H1 (cell line): ENCODE measurements at regions not wholly inside any gene's neighbourhood (a gene's known extent, or its start where the extent isn't known, plus 50 kb on each side); places are given as distances from the start of the nearest gene placed in this dataset.

Experiments used
- CTCF ChIA-PET: fragments of 300-600 bp; sonication (Branson Sonifier 250); formaldehyde crosslinking; loops from one replicate; lab custom pipeline; 2021; ENCODE audit not compliant: partially characterized antibody; lab: Charles Lee
- POLR2A ChIA-PET: fragments of 300-600 bp; sonication (Branson Sonifier 250); formaldehyde crosslinking; loops from one replicate; lab custom pipeline; 2021; ENCODE audit warnings: inconsistent platforms; ENCODE audit not compliant: partially characterized antibody; lab: Charles Lee
- DNase-seq, 2 experiments: peaks; one replicate each; pipeline versions ENCODE4 v3.0.0 to v3.0.0-alpha.2; 2010 to 2022; ENCODE audit warnings: low spot score in 2 of 2, low read depth in 1 of 2, mixed read lengths in 1 of 2
- FAIRE-seq: peaks from 2 replicates; lab custom pipeline; 2011; peaks lifted over from hg19 to GRCh38; lab: Jason Lieb, UNC
- H2AFZ ChIP-seq: 2 replicates; pipeline ENCODE4 v1.8.1; 2012; ENCODE audit warnings: low read length, inconsistent platforms
- H2AK5ac ChIP-seq: 2 replicates; pipeline ENCODE4 v1.6.1; 2013; ENCODE audit warnings: low read depth, low read length
- H2BK120ac ChIP-seq: replicated peaks from 2 replicates; pipeline ENCODE3; 2013; ENCODE audit warnings: low read depth, low read length, inconsistent platforms
- H2BK12ac ChIP-seq: 2 replicates; pipeline ENCODE4 v1.6.1; 2013; ENCODE audit warnings: low read depth, low read length
- H2BK15ac ChIP-seq: 2 replicates; pipeline ENCODE4 v1.6.1; 2013; ENCODE audit warnings: low read length
- H2BK20ac ChIP-seq: 2 replicates; pipeline ENCODE4 v1.6.1; 2013; ENCODE audit warnings: low read length
- H2BK5ac ChIP-seq: 2 replicates; pipeline ENCODE4 v1.6.1; 2013; ENCODE audit warnings: low read depth, low read length
- H3K14ac ChIP-seq: 2 replicates; pipeline ENCODE4 v1.6.1; 2013; ENCODE audit warnings: inconsistent platforms; ENCODE audit not compliant: insufficient read length
- H3K18ac ChIP-seq: 2 replicates; pipeline ENCODE4 v1.6.1; 2013; ENCODE audit warnings: low read length; ENCODE audit errors: extremely low read depth
- H3K23ac ChIP-seq: 2 replicates; pipeline ENCODE4 v1.6.1; 2013; ENCODE audit warnings: inconsistent platforms; ENCODE audit not compliant: insufficient read length
- H3K23me2 ChIP-seq: 2 replicates; pipeline ENCODE4 v1.6.1; 2013; ENCODE audit warnings: low read depth, low read length
- H3K27ac ChIP-seq: 2 replicates; pipeline ENCODE4 v1.6.1; 2011; ENCODE audit warnings: low read depth, low read length, inconsistent platforms
- H3K27me3 ChIP-seq, 4 experiments: replicated peaks in 1 of 4; 1 replicate in 1 of 4; 2 replicates in 3 of 4; pipeline versions ENCODE4 v1.6.1 to v1.8.1; 2011 to 2013; ENCODE audit warnings: low read length in 3 of 4, mild to moderate bottlenecking in 3 of 4, inconsistent platforms in 2 of 4, mixed read lengths in 2 of 4, moderate library complexity in 1 of 4; ENCODE audit not compliant: control insufficient read depth in 3 of 4, insufficient read depth in 3 of 4; ENCODE audit errors: extremely low read depth in 1 of 4
- H3K36me3 ChIP-seq, 4 experiments: 2 replicates each; pipeline versions ENCODE4 v1.6.1 to v1.8.1; 2011 to 2013; ENCODE audit warnings: mild to moderate bottlenecking in 4 of 4, low read length in 3 of 4, moderate library complexity in 2 of 4, control low read depth in 1 of 4, inconsistent platforms in 1 of 4; ENCODE audit not compliant: insufficient read depth in 4 of 4, control insufficient read depth in 2 of 4
- H3K4ac ChIP-seq: replicated peaks from 2 replicates; pipeline ENCODE3; 2013; ENCODE audit warnings: low read length, low read depth, mixed read lengths, inconsistent platforms; ENCODE audit not compliant: insufficient read length
- H3K4me1 ChIP-seq, 4 experiments: replicated peaks in 1 of 4; 1 replicate in 1 of 4; 2 replicates in 3 of 4; pipeline versions ENCODE4 v1.6.1 to v1.8.1; 2011 to 2013; ENCODE audit warnings: low read length in 3 of 4, inconsistent platforms in 2 of 4, mixed read lengths in 1 of 4; ENCODE audit not compliant: insufficient read depth in 4 of 4, control insufficient read depth in 3 of 4
- H3K4me2 ChIP-seq, 2 experiments: 2 replicates each; pipeline versions ENCODE4 v1.6.1 to v1.8.1; 2011 to 2013; ENCODE audit warnings: low read depth in 2 of 2, low read length in 2 of 2, control low read depth in 1 of 2, inconsistent platforms in 1 of 2, mild to moderate bottlenecking in 1 of 2; ENCODE audit not compliant: insufficient read depth in 1 of 2
- H3K4me3 ChIP-seq, 4 experiments: fragments of 200-600, 300-600 bp in 1 of 4; sonication (generic), shearing (Covaris generic), sonication (Bioruptor Twin) in 1 of 4; 2 replicates each; pipeline versions ENCODE4 v1.5.1 to v1.8.1; 2011 to 2016; ENCODE audit warnings: low read length in 4 of 4, low read depth in 3 of 4, control low read depth in 2 of 4, inconsistent platforms in 2 of 4, mild to moderate bottlenecking in 2 of 4, mixed read lengths in 1 of 4, moderate library complexity in 1 of 4; ENCODE audit not compliant: insufficient read depth in 2 of 4; ENCODE audit errors: extremely low read depth in 1 of 4
- H3K56ac ChIP-seq: replicated peaks from 2 replicates; pipeline ENCODE3; 2013; ENCODE audit warnings: low read depth, mild to moderate bottlenecking, mixed read lengths, low read length, inconsistent platforms; ENCODE audit not compliant: insufficient read length
- H3K79me1 ChIP-seq: 2 replicates; pipeline ENCODE4 v1.6.1; 2013; ENCODE audit warnings: low read depth, low read length, control low read depth
- H3K79me2 ChIP-seq, 2 experiments: 2 replicates each; pipeline versions ENCODE4 v1.6.1 to v1.8.1; 2012 to 2013; ENCODE audit warnings: low read length in 2 of 2, mild to moderate bottlenecking in 2 of 2, inconsistent platforms in 1 of 2; ENCODE audit not compliant: insufficient read depth in 2 of 2, control insufficient read depth in 1 of 2
- H3K9ac ChIP-seq, 4 experiments: replicated peaks in 1 of 4; 1 replicate in 1 of 4; 2 replicates in 3 of 4; pipeline versions ENCODE4 v1.6.1 to v1.8.1; 2011 to 2013; ENCODE audit warnings: low read depth in 3 of 4, low read length in 3 of 4, control low read depth in 2 of 4, mild to moderate bottlenecking in 2 of 4, moderate library complexity in 2 of 4, inconsistent platforms in 1 of 4; ENCODE audit errors: extremely low read depth in 1 of 4
- H3K9me3 ChIP-seq, 2 experiments: 2 replicates each; pipeline versions ENCODE4 v1.6.1 to v1.8.1; 2012 to 2013; ENCODE audit warnings: mild to moderate bottlenecking in 2 of 2, moderate library complexity in 2 of 2, control low read depth in 1 of 2, inconsistent platforms in 1 of 2, low read depth in 1 of 2, low read length in 1 of 2, mixed read lengths in 1 of 2; ENCODE audit not compliant: insufficient read depth in 2 of 2
- H4K20me1 ChIP-seq, 2 experiments: replicated peaks in 1 of 2; 2 replicates each; pipeline versions ENCODE3 to v1.8.1; 2011 to 2013; ENCODE audit warnings: inconsistent platforms in 2 of 2, low read length in 2 of 2, mild to moderate bottlenecking in 1 of 2; ENCODE audit not compliant: insufficient read depth in 2 of 2, control insufficient read depth in 1 of 2
- H4K5ac ChIP-seq: 2 replicates; pipeline ENCODE4 v1.6.1; 2013; ENCODE audit warnings: low read length, low read depth, mixed read lengths, inconsistent platforms; ENCODE audit not compliant: insufficient read length
- H4K8ac ChIP-seq: 2 replicates; pipeline ENCODE4 v1.8.0; 2013; ENCODE audit warnings: mild to moderate bottlenecking, moderate library complexity, low read length, inconsistent platforms; ENCODE audit not compliant: insufficient read depth; ENCODE audit errors: extremely low read depth
- H4K91ac ChIP-seq: replicated peaks from 2 replicates; pipeline ENCODE3; 2013; ENCODE audit warnings: low read length, mixed read lengths, inconsistent platforms; ENCODE audit not compliant: insufficient read length
- CHD1 ChIP-seq: IDR thresholded peaks from 2 replicates; pipeline ENCODE4 v1.6.1; 2012; ENCODE audit warnings: low read depth, low read length, improper control_type of control experiment
- CTCF ChIP-seq, 3 experiments: IDR thresholded peaks; 1 replicate in 2 of 3; 2 replicates in 1 of 3; pipeline versions ENCODE4 v1.5.1 to v1.6.1; 2011; ENCODE audit warnings: low read length in 3 of 3, mild to moderate bottlenecking in 3 of 3, inconsistent platforms in 2 of 3, low read depth in 1 of 3, moderate library complexity in 1 of 3; ENCODE audit not compliant: insufficient read depth in 1 of 3; ENCODE audit errors: control extremely low read depth in 1 of 3
- EZH2 ChIP-seq: fragments of 200-600 bp; sonication (generic); IDR thresholded peaks from 2 replicates; pipeline ENCODE4 v1.7.1; 2012; ENCODE audit warnings: low read depth, mild to moderate bottlenecking, moderate library complexity, low read length, inconsistent platforms; ENCODE audit not compliant: severe bottlenecking
- FOSL1 ChIP-seq: IDR thresholded peaks from 2 replicates; pipeline ENCODE4 v1.6.1; 2011; ENCODE audit warnings: mild to moderate bottlenecking, low read depth, low read length, moderate library complexity; ENCODE audit not compliant: insufficient read depth
- KDM1A ChIP-seq: fragments of 200-600, 300-600 bp; sonication (generic); IDR thresholded peaks from 2 replicates; pipeline ENCODE4 v1.7.1; 2016; ENCODE audit warnings: mild to moderate bottlenecking, low read length, borderline replicate concordance
- MAFK ChIP-seq: IDR thresholded peaks from 2 replicates; pipeline ENCODE4 v1.6.1; 2012; ENCODE audit warnings: low read depth, mild to moderate bottlenecking, improper control_type of control experiment, low read length
- POLR2A ChIP-seq, 2 experiments: IDR thresholded peaks; 1 replicate in 1 of 2; 2 replicates in 1 of 2; pipeline ENCODE4 v1.6.1; 2011; ENCODE audit warnings: low read depth in 2 of 2, low read length in 2 of 2, mild to moderate bottlenecking in 2 of 2; ENCODE audit errors: control extremely low read depth in 1 of 2
- RAD21 ChIP-seq, 2 experiments: IDR thresholded peaks in 1 of 2; conservative IDR thresholded peaks in 1 of 2; 2 replicates each; pipeline ENCODE4 v1.6.1; 2011; ENCODE audit warnings: low read depth in 2 of 2, low read length in 2 of 2, improper control_type of control experiment in 1 of 2, inconsistent platforms in 1 of 2, mild to moderate bottlenecking in 1 of 2, moderate library complexity in 1 of 2
- RNF2 ChIP-seq: fragments of 200-900, 300-1000 bp; sonication (generic); IDR thresholded peaks from 2 replicates; pipeline ENCODE4 v1.7.1; 2016; ENCODE audit warnings: borderline replicate concordance, low read depth, mild to moderate bottlenecking, antibody characterized with exemption, low read length; ENCODE audit not compliant: poor library complexity, severe bottlenecking; ENCODE audit errors: missing control alignments
- SUZ12 ChIP-seq: fragments of 200-600 bp; sonication (generic); IDR thresholded peaks from 2 replicates; pipeline ENCODE4 v1.6.1; 2012; ENCODE audit warnings: mild to moderate bottlenecking, inconsistent platforms, low read length, moderate library complexity, mixed read lengths
- WGBS, 2 experiments: shearing (Covaris generic) in 1 of 2; methylation state at CpG; one replicate each; pipeline versions ENCODE4 v1.1.6 to v1.1.7; 2013 to 2015; ENCODE audit warnings: low lambda C conversion rate in 2 of 2, mixed read lengths in 2 of 2, inconsistent platforms in 1 of 2, low coverage in 1 of 2, missing lambda C conversion rate in 1 of 2; ENCODE audit not compliant: insufficient replicate concordance in 2 of 2, insufficient coverage in 1 of 2, insufficient read length in 1 of 2; ENCODE audit errors: extremely low coverage in 1 of 2, missing lambda C conversion rate in 1 of 2; 5-methylcytosine and 5-hydroxymethylcytosine counted together

GRCh38 chr10:128880159-128880725 is 586.8 kb upstream of the MGMT start:
- 88% methylated on average over 4 of the region's 4 CpGs; no CpG with 5 or more reads in 1 of the 2 experiments for WGBS, 2 experiments
- Histone ChIP-seq H2BK120ac (no peak overlapping the region), H2BK15ac (no peak overlapping the region), H4K8ac (no peak overlapping the region), H2AFZ (no peak overlapping the region), H4K20me1 (peaks cover 0 to 1% of the 10 kb centered on the region in 2 experiments), H4K91ac (no peak overlapping the region), H3K18ac (no peak overlapping the region), H3K4ac (no peak overlapping the region), H2BK12ac (no peak overlapping the region), H3K79me2 (no peaks in the 10 kb centered on the region), H2BK20ac (no peak overlapping the region), H3K9ac (no peak overlapping the region), H3K4me1 (no peaks in the 10 kb centered on the region), H3K27me3 (no peaks in the 10 kb centered on the region), H3K27ac (no peak overlapping the region), H3K9me3 (peaks cover 0 to 4% of the 10 kb centered on the region in 2 experiments; a peak in 2 of 4 replicates), H3K4me2 (no peak overlapping the region), H4K5ac (no peak overlapping the region), H3K56ac (no peak overlapping the region), H3K23me2 (peaks cover 1% of the 10 kb centered on the region; the same call in 1 of the 2 replicates), H2AK5ac (no peak overlapping the region), H3K4me3 (no peak overlapping the region), H2BK5ac (no peak overlapping the region), H3K23ac (no peak overlapping the region), H3K79me1 (no peaks in the 10 kb centered on the region), H3K36me3 (no peaks in the 10 kb centered on the region; a peak in 1 of 8 replicates), H3K14ac (no peak overlapping the region)
- ChIA-PET POLR2A (no interaction called here), CTCF (interaction anchor here (1.2 to 4.7 kb wide), 2 partner anchors 20 to 23 kb away, joined by 3 to 17 read pairs; no protein-coding TSS in a partner anchor)
- DNase-seq, result no peak
- FAIRE-seq, result no peak
- TF ChIP-seq RNF2 (no peak), EZH2 (no peak), CHD1 (no peak), FOSL1 (no peak), SUZ12 (no peak), CTCF (IDR thresholded peaks at IDR 0.05; ENCODE audit: control extremely low read depth in 1 of 3, insufficient read depth in 1 of 3, low read depth in 1 of 3, low read length in 3 of 3) (no peak), RAD21 (IDR thresholded peaks at IDR 0.05 in 1 of 2, conservative IDR thresholded peaks at IDR 0.05 in 1 of 2; ENCODE audit: low read depth in 2 of 2, low read length in 2 of 2) (no peak), POLR2A (IDR thresholded peaks at IDR 0.05; ENCODE audit: control extremely low read depth in 1 of 2, low read depth in 2 of 2, low read length in 2 of 2) (no peak), KDM1A (no peak), MAFK (no peak)
